HepG2 (cell line): ENCODE measurements at regions not wholly inside any gene's neighbourhood (a gene's known extent, or its start where the extent isn't known, plus 50 kb on each side); places are given as distances from the start of the nearest gene placed in this dataset.

Source experiments
- CEBPB ChIP-seq: IDR thresholded peaks from 2 replicates; pipeline ENCODE4 v1.6.1; 2011; ENCODE audit warnings: low read depth, low read length, improper control_type of control experiment, borderline replicate concordance
- CREBL2 ChIP-seq: sonication (generic); formaldehyde crosslinking; IDR thresholded peaks from 2 replicates; pipeline ENCODE4 v1.8.1; 2023; ENCODE audit warnings: missing genetic modification reagents, mild to moderate bottlenecking, borderline replicate concordance
- FOSL1 ChIP-seq: sonication (generic); formaldehyde crosslinking; IDR thresholded peaks from 2 replicates; pipeline ENCODE4 v1.9.0; 2021; ENCODE audit warnings: missing genetic modification reagents, borderline replicate concordance
- NR3C1 ChIP-seq: sonication (generic); formaldehyde crosslinking; IDR thresholded peaks from 2 replicates; pipeline ENCODE4 v1.4.0; 2020; ENCODE audit warnings: missing genetic modification reagents
- ZNF839 ChIP-seq: sonication (generic); formaldehyde crosslinking; IDR thresholded peaks from 2 replicates; pipeline ENCODE4 v1.4.0; 2020; ENCODE audit warnings: missing genetic modification reagents, mild to moderate bottlenecking, borderline replicate concordance
- ZZZ3 ChIP-seq: sonication (generic); formaldehyde crosslinking; IDR thresholded peaks from 2 replicates; pipeline ENCODE4 v1.4.0; 2020; ENCODE audit warnings: missing genetic modification reagents, mild to moderate bottlenecking, borderline replicate concordance

- no peak for TF ChIP-seq ZZZ3
- no peak for TF ChIP-seq CREBL2 (CRISPR knock-in tag)
- no peak for TF ChIP-seq FOSL1 (CRISPR knock-in tag)
- no peak for TF ChIP-seq ZNF839 (CRISPR knock-in tag)
- TF ChIP-seq NR3C1 = no peak
- TF ChIP-seq CEBPB = no peak
Observed at GRCh38 chr18:75656035-75656434, 228.5 kb upstream of the SMIM21 start.
